ENCODE measurements at regions not wholly inside any gene's neighbourhood (a gene's known extent, or its start where the extent isn't known, plus 50 kb on each side); places are given as distances from the start of the nearest gene placed in this dataset.

GRCh38 chr15:81777546-81777945 lies 268.3 kb downstream of the MEX3B start:
- Histone ChIP-seq H3K4me2 (ENCODE audit: insufficient read depth, insufficient read length, low read length) (no peak overlapping the region), H3K23me2 (ENCODE audit: insufficient read length, low read depth, low read length, poor library complexity, severe bottlenecking) (no peaks in the 10 kb centered on the region), H3K79me1 (ENCODE audit: insufficient read depth, low read depth, low read length, poor library complexity, severe bottlenecking) (no peaks in the 10 kb centered on the region), H2BK5ac (ENCODE audit: insufficient read length, low read length) (no peak overlapping the region), H3K9ac (ENCODE audit: extremely low read depth, insufficient read length, low read length) (no peak overlapping the region), H3T11ph (ENCODE audit: low read length) (no peak overlapping the region), H2BK20ac (ENCODE audit: low read depth, low read length, poor library complexity, severe bottlenecking) (no peak overlapping the region), H2AK5ac (ENCODE audit: insufficient read length, low read length) (no peak overlapping the region), H2AFZ (ENCODE audit: low read length) (no peak overlapping the region), H2BK120ac (ENCODE audit: low read depth, low read length, poor library complexity, severe bottlenecking) (no peak overlapping the region), H3K56ac (ENCODE audit: insufficient read length, low read depth, low read length) (no peak overlapping the region), H4K20me1 (ENCODE audit: control insufficient read depth, insufficient read depth, insufficient read length) (no peaks in the 10 kb centered on the region), H3K9me3 (ENCODE audit: control insufficient read depth, low read depth, low read length) (no peaks in the 10 kb centered on the region), H3K27ac (ENCODE audit: insufficient read length, low read depth, low read length) (no peak overlapping the region), H3K18ac (ENCODE audit: insufficient read length, low read depth, low read length) (no peak overlapping the region), H2BK12ac (ENCODE audit: insufficient read length, low read depth, low read length) (no peak overlapping the region), H4K5ac (ENCODE audit: insufficient read length, low read depth, low read length) (no peak overlapping the region), H3K4ac (ENCODE audit: low read depth, low read length) (no peak overlapping the region), H3K4me1 (ENCODE audit: insufficient read depth, low read length) (0 out of 2 replicates have a peak, but pooled peaks cover 2% of the 10 kb centered on the region), H2BK15ac (ENCODE audit: low read depth, low read length) (no peak overlapping the region), H3K23ac (ENCODE audit: insufficient read length, low read depth, low read length) (no peak overlapping the region), H4K91ac (ENCODE audit: insufficient read length, low read depth, low read length) (no peak overlapping the region), H4K8ac (replicated peaks; ENCODE audit: insufficient read length, low read depth, low read length) (no peak overlapping the region), H3K27me3 (ENCODE audit: insufficient read depth, low read length) (no peaks in the 10 kb centered on the region), H3K14ac (ENCODE audit: insufficient read depth, low read length) (no peak overlapping the region; the same call in 1 of the 2 replicates), H3K79me2 (ENCODE audit: insufficient read depth, low read length) (no peaks in the 10 kb centered on the region)
- Mint-ChIP-seq H3K4me1 (peaks cover 7 to 8% of the 10 kb centered on the region in 2 experiments; a peak in 3 of 4 replicates), H3K9me3 (no peaks in the 10 kb centered on the region), H3K4me3 (no peak overlapping the region), H3K27ac (no peak overlapping the region), H3K36me3 (ENCODE audit: insufficient read depth in 1 of 3, low read depth in 3 of 3) (peaks cover 0 to 2% (median 0%) of the 10 kb centered on the region in 3 experiments; a peak in 4 of 7 replicates), H3K27me3 (ENCODE audit: low read depth) (no peaks in the 10 kb centered on the region)
- no peak for TF ChIP-seq CTCF (conservative IDR thresholded peaks at IDR 0.05)
- no CpG with 5 or more reads among the region's 1 CpG for WGBS (ENCODE audit: extremely low coverage, insufficient read length, low lambda C conversion rate)
- DNase-seq: no peak

All from H9 (cell line).